Vagina (tissue), 2 donors: ENCODE measurements at regions not wholly inside any gene's neighbourhood (a gene's known extent, or its start where the extent isn't known, plus 50 kb on each side); places are given as distances from the start of the nearest gene placed in this dataset.

Experiments
- POLR2AphosphoS5 ChIP-seq, 2 donors: sonication (generic); formaldehyde crosslinking; IDR thresholded peaks; one replicate each; pipeline ENCODE4 v1.9.0; 2017; ENCODE audit warnings: antibody characterized with exemption in 2 of 2, mild to moderate bottlenecking in 2 of 2, low read depth in 1 of 2; ENCODE audit not compliant: insufficient read depth in 1 of 2
- TF ChIP-seq, protein P1 (sequence below), 3 experiments: fragments of 450-650 bp in 2 of 3; fragments of 200-600 bp in 1 of 3; sonication (generic) in 1 of 3; IDR thresholded peaks; one replicate each; pipeline ENCODE4 v1.5.1; 2017 to 2019; ENCODE audit warnings: antibody characterized with exemption in 3 of 3, mild to moderate bottlenecking in 2 of 3, moderate library complexity in 2 of 3

DNA sequence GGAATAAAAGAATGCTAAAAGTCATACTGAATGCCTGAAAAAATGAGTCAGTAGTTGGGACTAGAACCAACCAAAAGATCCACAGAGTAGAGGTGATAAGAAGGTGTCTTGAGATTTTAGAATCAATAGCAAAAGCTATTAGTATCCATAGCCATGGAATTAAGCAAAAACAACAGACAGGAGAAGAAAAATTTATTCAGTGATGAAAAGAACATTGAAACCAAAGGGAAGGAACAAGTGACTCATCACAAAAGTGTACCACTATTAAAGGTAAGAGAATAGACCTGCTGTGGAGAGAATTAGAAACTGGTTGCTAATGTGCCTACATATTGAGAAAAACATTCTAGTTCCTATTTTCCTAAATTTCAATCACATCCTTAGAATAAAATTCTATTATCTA is 182.0 kb upstream of the NEIL3 start:
- TF ChIP-seq POLR2AphosphoS5 (IDR thresholded peaks at IDR 0.05; ENCODE audit: insufficient read depth in 1 of 2, low read depth in 1 of 2) = no peak
- TF ChIP-seq, protein P1, sequence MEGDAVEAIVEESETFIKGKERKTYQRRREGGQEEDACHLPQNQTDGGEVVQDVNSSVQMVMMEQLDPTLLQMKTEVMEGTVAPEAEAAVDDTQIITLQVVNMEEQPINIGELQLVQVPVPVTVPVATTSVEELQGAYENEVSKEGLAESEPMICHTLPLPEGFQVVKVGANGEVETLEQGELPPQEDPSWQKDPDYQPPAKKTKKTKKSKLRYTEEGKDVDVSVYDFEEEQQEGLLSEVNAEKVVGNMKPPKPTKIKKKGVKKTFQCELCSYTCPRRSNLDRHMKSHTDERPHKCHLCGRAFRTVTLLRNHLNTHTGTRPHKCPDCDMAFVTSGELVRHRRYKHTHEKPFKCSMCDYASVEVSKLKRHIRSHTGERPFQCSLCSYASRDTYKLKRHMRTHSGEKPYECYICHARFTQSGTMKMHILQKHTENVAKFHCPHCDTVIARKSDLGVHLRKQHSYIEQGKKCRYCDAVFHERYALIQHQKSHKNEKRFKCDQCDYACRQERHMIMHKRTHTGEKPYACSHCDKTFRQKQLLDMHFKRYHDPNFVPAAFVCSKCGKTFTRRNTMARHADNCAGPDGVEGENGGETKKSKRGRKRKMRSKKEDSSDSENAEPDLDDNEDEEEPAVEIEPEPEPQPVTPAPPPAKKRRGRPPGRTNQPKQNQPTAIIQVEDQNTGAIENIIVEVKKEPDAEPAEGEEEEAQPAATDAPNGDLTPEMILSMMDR (IDR thresholded peaks at IDR 0.05) = no peak
